Pancreas (tissue), 10 donors: ENCODE measurements at regions not wholly inside any gene's neighbourhood (a gene's known extent, or its start where the extent isn't known, plus 50 kb on each side); places are given as distances from the start of the nearest gene placed in this dataset.

Experiments used
- ATAC-seq, 4 donors: fragments of 200-7000 bp; cut with Tn5 transposase; one replicate each; pipeline versions ENCODE4 v1.8.0 to v1.9.1; 2020; ENCODE audit warnings: mild to moderate bottlenecking in 4 of 4, moderate library complexity in 4 of 4
- DNase-seq, 6 donors: peaks; one replicate each; pipeline ENCODE4 v3.0.0-alpha.2; 2020
- FAIRE-seq: peaks from 2 replicates; lab custom pipeline; 2012; peaks lifted over from hg19 to GRCh38; lab: Jason Lieb, UNC
- H3K27ac ChIP-seq, 4 donors: fragments of 200-600 bp; sonication (generic); 1 replicate in 3 of 4; 2 replicates in 1 of 4; pipeline versions ENCODE4 v1.5.0 to v1.8.0; 2020
- H3K27me3 ChIP-seq, 4 donors: fragments of 200-600 bp; one replicate each; pipeline ENCODE4 v1.8.0; 2021
- H3K36me3 ChIP-seq, 3 donors: fragments of 200-600 bp; sonication (generic) in 1 of 3; one replicate each; pipeline versions ENCODE4 v1.5.0 to v1.8.0; 2020 to 2021
- H3K4me1 ChIP-seq, 3 donors: fragments of 200-600 bp; one replicate each; pipeline ENCODE4 v1.8.0; 2021
- H3K4me3 ChIP-seq, 4 donors: fragments of 200-600 bp; sonication (generic) in 2 of 4; one replicate each; pipeline versions ENCODE4 v1.5.0 to v1.8.0; 2020 to 2021
- H3K9me3 ChIP-seq, 4 donors: fragments of 200-600 bp; one replicate each; pipeline ENCODE4 v1.8.0; 2021
- CTCF ChIP-seq, 4 donors: fragments of 200-600 bp; sonication (generic) in 3 of 4; IDR thresholded peaks; one replicate each; pipeline versions ENCODE4 v1.5.0 to v1.8.0; 2021; ENCODE audit warnings: antibody characterized with exemption in 4 of 4
- WGBS, 2 donors: extraction: QIAGEN DNeasy Blood & Tissue Kit; methylation state at CpG; one replicate each; pipeline ENCODE4 v1.1.7; 2013; 5-methylcytosine and 5-hydroxymethylcytosine counted together
- intact Hi-C, 3 donors: fragments of 100-400 bp; cut with DNase I; formaldehyde crosslinking; loops; one replicate each; pipeline versions ENCODE4 v1.11.1 to v1.14.2; 2022
- donor health status: healthy with polysubstance abuse.
- donor health status: DM: no; HTN: no; CAD: no; lungs with moderate emphysema.
- donor health status: DM: no; HTN: no; CAD: no.
- donor health status: control.
- donor health status: control.
- donor health status: Bipolar disorder and iron deficiency.
- donor health status: DM: yes; HTN: yes; CAD: no.
- donor health status: DM: no; HTN: no; CAD: no.
- donor health status: DM: no; HTN: no; CAD: no.
- donor health status: DM: yes; HTN: yes; CAD: no.

GRCh38 chr17:79466562-79467350 is 144.1 kb downstream of the RBFOX3 start:
- H3K4me3 ChIP-seq: no peak overlapping the region
- H3K4me1 ChIP-seq: no peaks in the 10 kb centered on the region
- H3K9me3 ChIP-seq: no peaks in the 10 kb centered on the region
- no peaks in the 10 kb centered on the region for H3K36me3 ChIP-seq
- no peak for FAIRE-seq
- no peak for TF ChIP-seq CTCF (IDR thresholded peaks at IDR 0.05)
- no peak overlapping the region for H3K27ac ChIP-seq
- peak in 2 of 4 donors; percentile 36 to 60 for ATAC-seq
- intact Hi-C loops: no loop called here
- WGBS, 2 donors: 57 to 68% methylated on average over 16 of the region's 16 CpGs
- H3K27me3 ChIP-seq: no peaks in the 10 kb centered on the region
- DNase-seq: peak in 1 of 6 donors; percentile 31

DNA sequence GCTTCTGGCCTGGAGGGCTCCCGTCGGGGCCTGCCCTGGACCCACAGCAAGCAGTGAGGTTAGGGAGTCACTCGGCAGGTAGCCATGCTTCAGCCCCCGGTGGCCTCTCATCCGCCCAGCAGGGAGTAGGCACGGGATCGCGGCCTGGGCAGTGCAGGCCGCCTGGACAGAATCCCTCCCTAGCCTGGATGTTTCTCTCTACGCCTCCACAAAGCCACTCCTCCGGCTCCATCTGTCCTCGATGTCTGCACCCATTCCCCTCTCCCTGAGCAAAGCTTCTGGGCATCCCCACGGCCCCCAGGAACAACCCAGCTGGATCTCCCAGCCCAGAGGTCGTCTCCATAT is 145.2 kb downstream of the RBFOX3 start:
- H3K27me3 ChIP-seq: no peaks in the 10 kb centered on the region
- peak in 2 of 4 donors; percentile 43 to 44 for ATAC-seq

DNA sequence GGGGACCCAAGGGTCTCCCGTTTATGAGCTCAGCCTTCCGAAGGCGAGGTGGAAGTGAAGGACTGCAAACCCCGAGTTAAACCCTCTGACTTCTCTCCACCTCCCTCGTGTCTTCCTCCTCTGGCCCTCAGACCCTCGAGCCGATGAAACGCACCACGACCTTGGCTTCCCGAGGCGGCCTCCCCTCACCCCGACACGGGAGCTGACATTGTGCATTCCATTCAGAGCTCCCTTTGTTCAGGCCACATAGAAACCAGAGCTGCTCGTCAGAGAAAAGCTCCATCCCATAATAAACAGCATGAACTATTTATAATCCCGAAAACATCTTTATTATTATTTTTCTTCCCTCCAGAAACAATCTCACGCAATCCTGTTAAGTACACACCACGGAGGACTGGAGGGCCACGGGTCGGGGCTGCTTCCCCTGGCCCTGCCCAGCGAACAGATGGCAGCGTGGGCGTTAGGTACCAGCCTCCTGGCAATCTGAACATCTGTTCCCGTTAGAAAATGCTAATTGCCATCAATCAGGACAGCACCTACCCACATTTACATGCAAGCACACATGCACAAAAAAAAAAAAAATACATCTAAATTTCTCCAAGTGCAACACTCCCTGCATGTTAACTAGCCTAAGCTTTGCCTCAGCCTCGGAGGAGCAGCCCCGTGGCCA is 145.7 kb downstream of the RBFOX3 start:
- intact Hi-C loops: no loop called here
- Histone ChIP-seq H3K4me1 (no peaks in the 10 kb centered on the region), H3K27me3 (no peaks in the 10 kb centered on the region)

More for the DNA sequence above, 145.2 kb downstream of the RBFOX3 start:
- no peak for DNase-seq
- Histone ChIP-seq H3K4me1 (no peaks in the 10 kb centered on the region), H3K27ac (no peak overlapping the region), H3K4me3 (no peak overlapping the region), H3K36me3 (no peaks in the 10 kb centered on the region), H3K9me3 (no peaks in the 10 kb centered on the region)
- FAIRE-seq: no peak
- 46 to 53% methylated on average over 14 of the region's 14 CpGs for WGBS, 2 donors
- intact Hi-C loops: no loop called here
- no peak for TF ChIP-seq CTCF (IDR thresholded peaks at IDR 0.05)

GRCh38 chr17:79464318-79465010 is 146.4 kb downstream of the RBFOX3 start:
- H3K9me3 ChIP-seq: no peaks in the 10 kb centered on the region
- no peaks in the 10 kb centered on the region for H3K27me3 ChIP-seq
- ATAC-seq: no peak
- H3K4me3 ChIP-seq: no peak overlapping the region
- H3K27ac ChIP-seq: no peak overlapping the region
- FAIRE-seq: no peak
- no peak for TF ChIP-seq CTCF (IDR thresholded peaks at IDR 0.05)
- no peaks in the 10 kb centered on the region for H3K4me1 ChIP-seq
- DNase-seq: peak in 1 of 6 donors; percentile 43
- no peaks in the 10 kb centered on the region for H3K36me3 ChIP-seq
- WGBS, 2 donors: 54 to 65% methylated on average over 28 of the region's 28 CpGs
- intact Hi-C loops: no loop called here

More for the DNA sequence above, 145.7 kb downstream of the RBFOX3 start:
- 33 to 36% methylated on average over 25 of the region's 25 CpGs for WGBS, 2 donors
- no peaks in the 10 kb centered on the region for H3K36me3 ChIP-seq
- no peak for TF ChIP-seq CTCF (IDR thresholded peaks at IDR 0.05)
- peak in 2 of 4 donors; percentile 77 to 81 for ATAC-seq
- H3K4me3 ChIP-seq: no peak overlapping the region
- FAIRE-seq: no peak
- no peak overlapping the region for H3K27ac ChIP-seq
- peak in 1 of 6 donors; percentile 19 for DNase-seq
- no peaks in the 10 kb centered on the region for H3K9me3 ChIP-seq
